OCI-LY7 (cell line): ENCODE measurements at regions not wholly inside any gene's neighbourhood (a gene's known extent, or its start where the extent isn't known, plus 50 kb on each side); places are given as distances from the start of the nearest gene placed in this dataset.

Experiments
- BruUV-seq: library from RNA; stranded (reverse); fragments of 400-500 nt; replicated peaks from 2 replicates; lab custom pipeline; 2021; lab: Mats Ljungman, UMichigan
- CTCF ChIA-PET: fragments of 300-600 bp; sonication (Branson Sonifier 250); formaldehyde crosslinking; loops from one replicate; lab custom pipeline; 2022; ENCODE audit warnings: antibody characterized with exemption; ENCODE audit not compliant: unreplicated experiment; lab: Charles Lee
- POLR2A ChIA-PET: fragments of 300-600 bp; sonication (Branson Sonifier 250); formaldehyde crosslinking; loops from one replicate; lab custom pipeline; 2022; ENCODE audit warnings: antibody characterized with exemption; lab: Charles Lee
- DNase-seq: peaks from one replicate; pipeline ENCODE4 v3.0.0-alpha.2; 2015; ENCODE audit warnings: low spot score
- H2AFZ ChIP-seq: fragments of 200-600 bp; sonication (generic), shearing (Covaris generic); 2 replicates; pipeline ENCODE4 v1.6.1; 2014; ENCODE audit warnings: mild to moderate bottlenecking, antibody characterized with exemption, low read length, moderate library complexity
- H3K27ac ChIP-seq: fragments of 200-600 bp; sonication (generic); 2 replicates; pipeline ENCODE4 v1.5.1; 2014; ENCODE audit warnings: mixed run types, low read depth, mild to moderate bottlenecking, moderate library complexity, low read length, inconsistent platforms; ENCODE audit not compliant: poor library complexity, severe bottlenecking
- H3K36me3 ChIP-seq: fragments of 200-600 bp; sonication (generic); 2 replicates; pipeline ENCODE4 v1.6.1; 2014; ENCODE audit warnings: mild to moderate bottlenecking, antibody characterized with exemption, low read length, moderate library complexity, mixed read lengths; ENCODE audit not compliant: insufficient read depth
- H3K4me1 ChIP-seq: fragments of 200-600 bp; sonication (generic); 2 replicates; pipeline ENCODE4 v1.5.1; 2014; ENCODE audit warnings: mild to moderate bottlenecking, low read length; ENCODE audit not compliant: insufficient read depth, poor library complexity, severe bottlenecking
- H3K4me2 ChIP-seq: fragments of 200-600 bp; sonication (generic); 2 replicates; pipeline ENCODE4 v1.6.1; 2014; ENCODE audit warnings: mild to moderate bottlenecking, low read length
- H3K4me3 ChIP-seq: fragments of 200-600 bp; sonication (generic); 2 replicates; pipeline ENCODE4 v1.5.1; 2014; ENCODE audit warnings: mild to moderate bottlenecking, low read depth, low read length; ENCODE audit not compliant: poor library complexity, severe bottlenecking
- H3K79me2 ChIP-seq: fragments of 200-600 bp; sonication (generic); 2 replicates; pipeline ENCODE4 v1.6.1; 2016; ENCODE audit warnings: low read depth, mild to moderate bottlenecking, low read length, moderate library complexity, mixed read lengths; ENCODE audit not compliant: insufficient read depth
- H3K9me2 ChIP-seq: fragments of 200-600 bp; sonication (generic); 2 replicates; pipeline ENCODE4 v1.6.1; 2016; ENCODE audit warnings: mild to moderate bottlenecking, low read length, mixed read lengths; ENCODE audit not compliant: insufficient read depth
- H3K9me3 ChIP-seq: fragments of 200-600 bp; sonication (generic); 2 replicates; pipeline ENCODE4 v1.6.1; 2014; ENCODE audit warnings: mild to moderate bottlenecking, mixed run types, low read length, mixed read lengths
- H4K20me1 ChIP-seq: fragments of 200-600 bp; sonication (generic); 2 replicates; pipeline ENCODE4 v1.6.1; 2014; ENCODE audit warnings: mild to moderate bottlenecking, antibody characterized with exemption, low read length, moderate library complexity, mixed read lengths; ENCODE audit not compliant: insufficient read depth
- CTCF ChIP-seq: fragments of 200-600 bp; sonication (generic); conservative IDR thresholded peaks from 2 replicates; pipeline ENCODE4 v1.5.1; 2014; ENCODE audit warnings: mild to moderate bottlenecking, antibody characterized with exemption, low read length, moderate library complexity, mixed read lengths
- EZH2phosphoT487 ChIP-seq: fragments of 200-600 bp; sonication (generic); IDR thresholded peaks from 2 replicates; pipeline ENCODE4 v1.6.1; 2018; ENCODE audit warnings: low read depth, borderline replicate concordance, mild to moderate bottlenecking, mixed run types, antibody characterized with exemption, low read length, moderate library complexity, mixed read lengths
- intact Hi-C: fragments of 100-400 bp; cut with micrococcal nuclease; formaldehyde crosslinking; loops from one replicate; pipeline ENCODE4 v1.10.0; 2022; ENCODE audit not compliant: unreplicated experiment

DNA sequence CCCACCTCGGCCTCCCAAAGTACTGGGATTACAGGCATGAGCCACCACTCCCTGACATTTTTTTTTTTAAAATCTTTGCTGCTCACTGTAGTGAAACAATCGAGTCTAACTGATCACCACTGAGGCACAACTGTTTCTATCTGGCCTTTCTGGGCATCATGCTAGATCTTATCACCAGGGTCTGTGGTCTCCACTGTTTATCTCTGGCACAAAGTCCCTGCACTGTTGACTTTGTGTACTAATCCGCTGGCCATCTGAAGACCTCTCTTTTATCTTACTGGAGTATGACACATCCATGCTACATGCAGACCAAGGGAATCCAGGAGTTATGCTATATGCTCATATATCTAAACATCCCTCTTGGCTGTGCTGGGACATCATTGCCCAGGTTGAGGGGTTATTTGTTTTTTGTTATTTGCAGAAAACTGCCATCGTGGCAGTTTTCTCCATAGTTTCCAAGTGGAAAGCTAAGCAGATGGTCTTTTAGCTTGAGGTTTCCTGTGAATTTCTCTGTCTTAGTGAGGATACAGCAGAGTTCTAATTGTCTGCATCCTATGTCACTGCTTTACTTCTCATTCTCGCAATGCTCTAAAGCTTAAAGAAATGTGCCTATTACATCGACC is 456.9 kb downstream of the CCER1 start:
- H3K4me2 ChIP-seq = no peak overlapping the region
- H4K20me1 ChIP-seq = no peaks in the 10 kb centered on the region
- no peaks in the 10 kb centered on the region for H3K4me1 ChIP-seq
- H3K79me2 ChIP-seq = no peaks in the 10 kb centered on the region
- H2AFZ ChIP-seq = no peak overlapping the region
- intact Hi-C loops = no loop called here
- ChIA-PET CTCF (no interaction called here), POLR2A (no interaction called here)
- H3K27ac ChIP-seq = no peak overlapping the region
- H3K4me3 ChIP-seq = no peak overlapping the region
- no TSS peak for BruUV-seq
- no peaks in the 10 kb centered on the region for H3K9me3 ChIP-seq
- no peak for DNase-seq
- H3K9me2 ChIP-seq = no peaks in the 10 kb centered on the region
- TF ChIP-seq EZH2phosphoT487 = no peak
- no peak for TF ChIP-seq CTCF
- no peaks in the 10 kb centered on the region for H3K36me3 ChIP-seq

GRCh38 chr12:90490355-90490754 is 464.6 kb downstream of the CCER1 start:
- no peaks in the 10 kb centered on the region for H3K9me2 ChIP-seq
- TF ChIP-seq CTCF (no peak), EZH2phosphoT487 (no peak)
- POLR2A ChIA-PET = no interaction called here
- H2AFZ ChIP-seq = no peak overlapping the region
- no peaks in the 10 kb centered on the region for H3K79me2 ChIP-seq
- no TSS peak for BruUV-seq
- H3K4me2 ChIP-seq = no peak overlapping the region
- H3K4me3 ChIP-seq = no peak overlapping the region
- no peak overlapping the region for H3K27ac ChIP-seq
- CTCF ChIA-PET = no interaction called here
- no peak for DNase-seq
- intact Hi-C loops = no loop called here
- H4K20me1 ChIP-seq = no peaks in the 10 kb centered on the region
- H3K4me1 ChIP-seq = no peaks in the 10 kb centered on the region
- no peaks in the 10 kb centered on the region for H3K36me3 ChIP-seq
- no peaks in the 10 kb centered on the region for H3K9me3 ChIP-seq

DNA sequence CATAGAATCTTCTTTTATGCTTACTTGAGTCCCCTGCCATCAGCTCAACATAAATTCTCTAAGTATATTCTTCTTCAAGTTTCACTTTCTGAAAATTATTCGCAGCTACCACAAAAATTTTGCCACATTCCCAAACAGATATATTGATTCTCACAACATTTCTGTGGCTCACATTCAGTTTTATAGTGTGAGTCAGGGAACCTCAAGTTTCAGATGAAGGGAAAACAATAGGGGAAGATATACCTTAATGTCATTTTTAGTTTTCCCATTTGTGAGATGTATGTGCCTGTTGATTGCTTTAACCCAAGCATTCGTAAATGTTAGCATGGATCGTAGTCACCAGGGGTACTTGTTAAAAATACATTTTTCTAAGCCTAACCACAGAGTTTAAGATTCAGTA is 465.8 kb downstream of the CCER1 start:
- no peaks in the 10 kb centered on the region for H3K36me3 ChIP-seq
- no peak overlapping the region for H2AFZ ChIP-seq
- no peaks in the 10 kb centered on the region for H3K4me1 ChIP-seq
- H3K27ac ChIP-seq = no peak overlapping the region
- no peaks in the 10 kb centered on the region for H3K9me2 ChIP-seq
- ChIA-PET POLR2A (interaction anchor here (0.8 kb wide), 1 partner anchor 21 kb away, joined by 3 read pairs; no protein-coding TSS in a partner anchor), CTCF (no interaction called here)
- intact Hi-C loops = no loop called here
- DNase-seq = no peak
- BruUV-seq = no TSS peak
- no peaks in the 10 kb centered on the region for H3K79me2 ChIP-seq
- H3K4me3 ChIP-seq = no peak overlapping the region
- H4K20me1 ChIP-seq = no peaks in the 10 kb centered on the region
- no peak overlapping the region for H3K4me2 ChIP-seq
- H3K9me3 ChIP-seq = no peaks in the 10 kb centered on the region
- no peak for TF ChIP-seq EZH2phosphoT487
- TF ChIP-seq CTCF = no peak
